Glutamatergic neuron (in vitro differentiated cells): ENCODE measurements at regions not wholly inside any gene's neighbourhood (a gene's known extent, or its start where the extent isn't known, plus 50 kb on each side); places are given as distances from the start of the nearest gene placed in this dataset.
A peak's percentile ranks its signal among the peaks of the same experiment; 100 is the strongest.

Source experiments
- DNase-seq: peaks from one replicate; pipeline ENCODE4 v3.0.0; 2022
- H3K27ac Mint-ChIP-seq: one replicate; pipeline ENCODE4 v1.8.0; 2020; ENCODE audit warnings: mild to moderate bottlenecking, mixed read lengths, inconsistent platforms; ENCODE audit not compliant: unreplicated experiment
- H3K27me3 Mint-ChIP-seq: one replicate; pipeline ENCODE4 v1.8.0; 2020; ENCODE audit warnings: mild to moderate bottlenecking, moderate library complexity, mixed read lengths, inconsistent platforms; ENCODE audit not compliant: unreplicated experiment
- H3K36me3 Mint-ChIP-seq: one replicate; pipeline ENCODE4 v1.8.0; 2020; ENCODE audit warnings: mild to moderate bottlenecking, mixed read lengths, inconsistent platforms; ENCODE audit not compliant: unreplicated experiment
- H3K4me1 Mint-ChIP-seq: one replicate; pipeline ENCODE4 v1.8.0; 2020; ENCODE audit warnings: mild to moderate bottlenecking, low read depth, mixed read lengths, inconsistent platforms; ENCODE audit not compliant: unreplicated experiment
- H3K4me3 Mint-ChIP-seq: one replicate; pipeline ENCODE4 v1.8.0; 2020; ENCODE audit warnings: mild to moderate bottlenecking, mixed read lengths, inconsistent platforms; ENCODE audit not compliant: unreplicated experiment
- H3K9me3 Mint-ChIP-seq: one replicate; pipeline ENCODE4 v1.8.0; 2020; ENCODE audit warnings: mild to moderate bottlenecking, moderate library complexity, mixed read lengths, inconsistent platforms; ENCODE audit not compliant: unreplicated experiment
- TF ChIP-seq, protein P1 (sequence below): fragments of 200-600 bp; sonication (generic); IDR thresholded peaks from one replicate; pipeline ENCODE4 v1.5.0; 2021; ENCODE audit not compliant: partially characterized antibody, unreplicated experiment

DNA sequence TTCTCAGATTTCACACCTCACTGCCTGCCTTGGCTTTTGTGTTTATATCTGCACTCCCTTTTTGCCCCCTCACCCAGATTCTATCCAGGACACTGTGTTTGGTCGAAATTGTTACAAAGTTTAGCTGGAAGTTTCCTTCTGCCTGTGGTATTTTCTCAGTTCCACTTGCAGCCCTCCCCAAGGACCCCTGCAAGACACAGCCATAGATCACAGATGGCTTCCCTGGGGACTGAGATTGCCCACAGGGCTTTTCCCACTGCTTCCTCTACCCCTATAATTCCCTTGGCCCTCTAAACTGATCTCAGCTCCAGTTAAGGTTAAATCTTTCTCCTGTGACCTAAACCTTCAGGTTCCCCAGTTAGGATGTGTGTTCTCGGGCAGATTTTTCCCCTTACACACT lies 146.1 kb upstream of the C11orf87 start:
- TF ChIP-seq, protein P1, sequence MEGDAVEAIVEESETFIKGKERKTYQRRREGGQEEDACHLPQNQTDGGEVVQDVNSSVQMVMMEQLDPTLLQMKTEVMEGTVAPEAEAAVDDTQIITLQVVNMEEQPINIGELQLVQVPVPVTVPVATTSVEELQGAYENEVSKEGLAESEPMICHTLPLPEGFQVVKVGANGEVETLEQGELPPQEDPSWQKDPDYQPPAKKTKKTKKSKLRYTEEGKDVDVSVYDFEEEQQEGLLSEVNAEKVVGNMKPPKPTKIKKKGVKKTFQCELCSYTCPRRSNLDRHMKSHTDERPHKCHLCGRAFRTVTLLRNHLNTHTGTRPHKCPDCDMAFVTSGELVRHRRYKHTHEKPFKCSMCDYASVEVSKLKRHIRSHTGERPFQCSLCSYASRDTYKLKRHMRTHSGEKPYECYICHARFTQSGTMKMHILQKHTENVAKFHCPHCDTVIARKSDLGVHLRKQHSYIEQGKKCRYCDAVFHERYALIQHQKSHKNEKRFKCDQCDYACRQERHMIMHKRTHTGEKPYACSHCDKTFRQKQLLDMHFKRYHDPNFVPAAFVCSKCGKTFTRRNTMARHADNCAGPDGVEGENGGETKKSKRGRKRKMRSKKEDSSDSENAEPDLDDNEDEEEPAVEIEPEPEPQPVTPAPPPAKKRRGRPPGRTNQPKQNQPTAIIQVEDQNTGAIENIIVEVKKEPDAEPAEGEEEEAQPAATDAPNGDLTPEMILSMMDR, result no peak
- Mint-ChIP-seq H3K4me3 (no peak overlapping the region), H3K36me3 (peaks cover 32% of the 10 kb centered on the region), H3K9me3 (peaks cover 10% of the 10 kb centered on the region), H3K27me3 (peaks cover 2% of the 10 kb centered on the region), H3K4me1 (peaks cover 9% of the 10 kb centered on the region), H3K27ac (no peak overlapping the region)
- peak; percentile 40 for DNase-seq

DNA sequence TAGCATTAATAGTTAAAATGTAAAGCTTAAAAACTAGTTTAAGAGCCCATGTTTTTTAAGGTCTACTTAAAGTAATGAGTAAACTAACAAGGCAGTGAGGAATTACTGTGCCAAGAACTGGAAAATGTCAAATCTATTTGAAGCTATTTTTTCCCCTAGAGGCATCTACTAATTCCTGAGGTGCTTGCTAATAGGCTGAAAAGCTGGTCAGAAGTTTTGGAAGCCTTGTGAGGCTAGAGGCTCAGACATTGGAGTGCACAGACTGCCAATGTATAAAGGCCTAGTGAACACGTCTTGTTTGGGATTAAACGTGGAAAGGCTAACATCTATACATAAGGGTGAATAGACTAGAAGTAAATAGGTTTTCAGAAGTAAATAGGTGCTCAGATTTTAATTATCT lies 136.5 kb upstream of the C11orf87 start:
- Mint-ChIP-seq H3K4me1 (no peaks in the 10 kb centered on the region), H3K4me3 (no peak overlapping the region), H3K36me3 (peaks cover 7% of the 10 kb centered on the region), H3K27ac (no peak overlapping the region), H3K27me3 (peaks cover 2% of the 10 kb centered on the region), H3K9me3 (peaks cover 2% of the 10 kb centered on the region)
- no peak for DNase-seq
- TF ChIP-seq, protein P1, result no peak

DNA sequence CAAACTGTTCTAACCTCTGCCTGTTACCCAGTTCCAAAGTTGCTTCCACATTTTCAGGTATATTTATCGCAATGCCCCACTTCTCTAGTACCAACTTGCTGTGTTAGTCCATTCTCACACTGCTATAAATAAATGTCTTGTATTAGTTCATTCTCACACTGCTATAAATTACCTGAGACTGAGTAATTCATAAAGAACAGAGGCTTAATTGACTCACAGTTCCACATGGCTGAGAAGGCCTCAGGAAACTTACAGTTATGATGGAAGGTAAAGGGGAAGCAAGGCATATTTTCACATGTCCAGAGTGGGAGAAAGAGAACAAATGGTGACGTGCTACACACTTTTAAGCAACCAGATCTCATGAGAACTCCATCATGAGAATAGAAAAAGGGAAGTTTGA lies 130.4 kb upstream of the C11orf87 start:
- DNase-seq, result no peak
- Mint-ChIP-seq H3K4me3 (no peak overlapping the region), H3K27ac (no peak overlapping the region), H3K27me3 (peaks cover 7% of the 10 kb centered on the region), H3K9me3 (no peaks in the 10 kb centered on the region), H3K4me1 (no peaks in the 10 kb centered on the region), H3K36me3 (no peaks in the 10 kb centered on the region)
- TF ChIP-seq, protein P1, result no peak

GRCh38 chr11:109298865-109299264 lies 123.1 kb upstream of the C11orf87 start:
- no peak overlapping the region for H3K4me3 Mint-ChIP-seq
- H3K4me1 Mint-ChIP-seq, result peaks cover 17% of the 10 kb centered on the region
- H3K36me3 Mint-ChIP-seq, result no peaks in the 10 kb centered on the region
- no peak for DNase-seq
- peaks cover 3% of the 10 kb centered on the region for H3K27me3 Mint-ChIP-seq
- peaks cover 2% of the 10 kb centered on the region for H3K9me3 Mint-ChIP-seq
- no peak overlapping the region for H3K27ac Mint-ChIP-seq
- TF ChIP-seq, protein P1, result no peak

- H3K4me3 Mint-ChIP-seq, result no peak overlapping the region
- TF ChIP-seq, protein P1, result no peak
- H3K9me3 Mint-ChIP-seq, result peaks cover 2% of the 10 kb centered on the region
- H3K4me1 Mint-ChIP-seq, result peaks cover 17% of the 10 kb centered on the region
- no peak overlapping the region for H3K27ac Mint-ChIP-seq
- DNase-seq, result no peak
- peaks cover 2% of the 10 kb centered on the region for H3K27me3 Mint-ChIP-seq
- H3K36me3 Mint-ChIP-seq, result no peaks in the 10 kb centered on the region
These were observed 121.8 kb upstream of the C11orf87 start for GRCh38 chr11:109300211-109300610.
